WERI-Rb-1 (cell line): ENCODE measurements at regions not wholly inside any gene's neighbourhood (a gene's known extent, or its start where the extent isn't known, plus 50 kb on each side); places are given as distances from the start of the nearest gene placed in this dataset.

Experiments used
- DNase-seq: peaks from one replicate; pipeline ENCODE4 v3.0.0-alpha.2; 2020
- H3K27ac ChIP-seq: fragments of 250-450 bp; sonication (Bioruptor Pico); 2 replicates; pipeline ENCODE4 v1.5.1; 2020; ENCODE audit warnings: mild to moderate bottlenecking, moderate library complexity
- H3K27me3 ChIP-seq: fragments of 250-450 bp; sonication (Bioruptor Pico); 2 replicates; pipeline ENCODE4 v1.5.1; 2021; ENCODE audit warnings: mild to moderate bottlenecking, low read depth, moderate library complexity; ENCODE audit not compliant: insufficient read depth, severe bottlenecking
- H3K36me3 ChIP-seq: fragments of 250-450 bp; sonication (Bioruptor Pico); 2 replicates; pipeline ENCODE4 v1.5.1; 2020; ENCODE audit warnings: mild to moderate bottlenecking, moderate library complexity
- H3K4me3 ChIP-seq: 2 replicates; pipeline ENCODE4 v1.5.1; 2011; ENCODE audit warnings: low read depth, mild to moderate bottlenecking, control low read depth, low read length
- H3K9me3 ChIP-seq: fragments of 250-450 bp; sonication (Bioruptor Pico); 2 replicates; pipeline ENCODE4 v1.5.1; 2021; ENCODE audit warnings: mild to moderate bottlenecking, moderate library complexity; ENCODE audit not compliant: severe bottlenecking
- CTCF ChIP-seq: IDR thresholded peaks from 2 replicates; pipeline ENCODE4 v1.5.1; 2011; ENCODE audit warnings: low read depth, mild to moderate bottlenecking, control low read depth, inconsistent platforms, low read length

- no peak overlapping the region for H3K27ac ChIP-seq
- no peaks in the 10 kb centered on the region for H3K36me3 ChIP-seq
- TF ChIP-seq CTCF = no peak
- H3K27me3 ChIP-seq = no peaks in the 10 kb centered on the region
- H3K4me3 ChIP-seq = no peak overlapping the region
- peaks cover 3% of the 10 kb centered on the region for H3K9me3 ChIP-seq
- DNase-seq = no peak
These were observed 234.3 kb downstream of the LRATD1 start for GRCh38 chr2:14866736-14867352.

GRCh38 chr2:14867853-14868252, 235.3 kb downstream of the LRATD1 start:
- Histone ChIP-seq H3K27me3 (no peaks in the 10 kb centered on the region), H3K4me3 (no peak overlapping the region), H3K36me3 (no peaks in the 10 kb centered on the region), H3K27ac (no peak overlapping the region), H3K9me3 (peaks cover 3% of the 10 kb centered on the region)
- DNase-seq = no peak
- no peak for TF ChIP-seq CTCF

DNA sequence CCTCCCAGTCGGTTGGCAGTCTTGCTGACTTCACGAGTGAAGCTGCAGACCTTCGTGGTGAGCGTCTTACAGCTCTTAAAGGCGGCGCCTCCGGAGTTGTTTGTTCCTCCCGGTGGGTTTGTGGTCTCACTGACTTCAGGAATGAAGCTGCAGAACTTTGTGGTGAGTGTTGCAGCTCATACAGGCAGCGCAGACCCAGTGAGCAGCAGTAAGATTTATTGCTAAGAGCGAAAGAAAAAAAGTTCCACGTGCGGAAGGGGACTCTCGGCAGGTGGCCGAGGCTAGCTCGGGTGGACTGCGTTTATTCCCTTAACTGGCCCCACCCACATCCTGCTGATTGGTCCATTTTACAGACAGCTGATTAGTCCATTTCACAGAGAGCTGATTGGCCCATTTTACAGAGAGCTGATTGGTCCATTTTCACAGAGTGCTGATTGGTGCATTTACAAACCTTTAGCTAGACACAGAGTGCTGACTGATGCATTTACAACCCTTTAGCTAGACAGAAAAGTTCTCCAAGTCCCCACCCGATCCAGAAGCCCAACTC, 240.3 kb downstream of the LRATD1 start:
- no peak overlapping the region for H3K27ac ChIP-seq
- no peaks in the 10 kb centered on the region for H3K36me3 ChIP-seq
- H3K4me3 ChIP-seq = no peak overlapping the region
- H3K9me3 ChIP-seq = no peaks in the 10 kb centered on the region
- no peak for TF ChIP-seq CTCF
- no peaks in the 10 kb centered on the region for H3K27me3 ChIP-seq
- no peak for DNase-seq

- no peak for TF ChIP-seq CTCF
- Histone ChIP-seq H3K36me3 (no peaks in the 10 kb centered on the region), H3K27me3 (no peaks in the 10 kb centered on the region), H3K9me3 (no peaks in the 10 kb centered on the region), H3K27ac (no peak overlapping the region), H3K4me3 (no peak overlapping the region)
- DNase-seq = no peak
These were observed 249.3 kb downstream of the LRATD1 start for GRCh38 chr2:14881651-14882327.

GRCh38 chr2:14884651-14885050, 252.1 kb downstream of the LRATD1 start:
- Histone ChIP-seq H3K9me3 (no peaks in the 10 kb centered on the region), H3K36me3 (no peaks in the 10 kb centered on the region), H3K4me3 (no peak overlapping the region), H3K27me3 (no peaks in the 10 kb centered on the region), H3K27ac (no peak overlapping the region)
- no peak for TF ChIP-seq CTCF
- DNase-seq = no peak
